HEK293 (cell line): ENCODE measurements at regions not wholly inside any gene's neighbourhood (a gene's known extent, or its start where the extent isn't known, plus 50 kb on each side); places are given as distances from the start of the nearest gene placed in this dataset.

Experiments
- CTCF ChIP-seq: fragments of 450-650 bp; formaldehyde crosslinking; IDR thresholded peaks from 2 replicates; pipeline ENCODE4 v1.5.1; 2016; ENCODE audit warnings: missing biosample characterization, missing genetic modification characterization
- MYNN ChIP-seq: fragments of 450-650 bp; formaldehyde crosslinking; IDR thresholded peaks from 2 replicates; pipeline ENCODE4 v1.5.1; 2016; ENCODE audit warnings: missing biosample characterization, missing genetic modification characterization, borderline replicate concordance
- YY1 ChIP-seq: fragments of 450-650 bp; formaldehyde crosslinking; IDR thresholded peaks from 2 replicates; pipeline ENCODE4 v1.5.1; 2018; ENCODE audit warnings: missing biosample characterization, missing genetic modification characterization
- ZBTB8A ChIP-seq: fragments of 450-650 bp; formaldehyde crosslinking; IDR thresholded peaks from 2 replicates; pipeline ENCODE4 v1.5.1; 2016; ENCODE audit warnings: missing biosample characterization, missing genetic modification characterization
- ZNF214 ChIP-seq: fragments of 450-650 bp; formaldehyde crosslinking; IDR thresholded peaks from 2 replicates; pipeline ENCODE4 v1.5.1; 2017; ENCODE audit warnings: missing biosample characterization, mild to moderate bottlenecking, missing genetic modification characterization, borderline replicate concordance
- ZNF274 ChIP-seq, 2 experiments: fragments of 200-500 bp in 1 of 2; fragments of 450-650 bp in 1 of 2; sonication (Bioruptor generic) in 1 of 2; formaldehyde crosslinking in 1 of 2; IDR thresholded peaks; 2 replicates each; pipeline versions ENCODE4 v1.5.1 to v1.6.1; 2014 to 2016; ENCODE audit warnings: borderline replicate concordance in 1 of 2, inconsistent platforms in 1 of 2, low read length in 1 of 2, missing biosample characterization in 1 of 2, missing genetic modification characterization in 1 of 2
- ZNF362 ChIP-seq: fragments of 450-650 bp; formaldehyde crosslinking; IDR thresholded peaks from 2 replicates; pipeline ENCODE4 v1.5.1; 2016; ENCODE audit warnings: missing biosample characterization, missing genetic modification characterization
- ZNF404 ChIP-seq: fragments of 450-650 bp; formaldehyde crosslinking; IDR thresholded peaks from 2 replicates; pipeline ENCODE4 v1.5.1; 2017; ENCODE audit warnings: missing biosample characterization, missing genetic modification characterization
- ZNF521 ChIP-seq: fragments of 450-650 bp; formaldehyde crosslinking; IDR thresholded peaks from 2 replicates; pipeline ENCODE4 v1.5.1; 2017; ENCODE audit warnings: missing biosample characterization, mild to moderate bottlenecking, missing genetic modification characterization
- ZNF596 ChIP-seq: fragments of 450-650 bp; IDR thresholded peaks from 2 replicates; pipeline ENCODE4 v1.5.0; 2018; ENCODE audit warnings: missing biosample characterization, mild to moderate bottlenecking, missing genetic modification characterization, moderate library complexity
- ZNF660 ChIP-seq: fragments of 450-650 bp; IDR thresholded peaks from 2 replicates; pipeline ENCODE4 v1.5.1; 2018; ENCODE audit warnings: missing biosample characterization, mild to moderate bottlenecking, missing genetic modification characterization
- ZSCAN18 ChIP-seq: fragments of 450-650 bp; formaldehyde crosslinking; IDR thresholded peaks from 2 replicates; pipeline ENCODE4 v1.5.1; 2016; ENCODE audit warnings: missing biosample characterization, missing genetic modification characterization
- TF ChIP-seq, protein P1 (sequence below): fragments of 450-650 bp; formaldehyde crosslinking; IDR thresholded peaks from 2 replicates; pipeline ENCODE4 v1.5.1; 2017; ENCODE audit warnings: missing biosample characterization, missing genetic modification characterization

DNA sequence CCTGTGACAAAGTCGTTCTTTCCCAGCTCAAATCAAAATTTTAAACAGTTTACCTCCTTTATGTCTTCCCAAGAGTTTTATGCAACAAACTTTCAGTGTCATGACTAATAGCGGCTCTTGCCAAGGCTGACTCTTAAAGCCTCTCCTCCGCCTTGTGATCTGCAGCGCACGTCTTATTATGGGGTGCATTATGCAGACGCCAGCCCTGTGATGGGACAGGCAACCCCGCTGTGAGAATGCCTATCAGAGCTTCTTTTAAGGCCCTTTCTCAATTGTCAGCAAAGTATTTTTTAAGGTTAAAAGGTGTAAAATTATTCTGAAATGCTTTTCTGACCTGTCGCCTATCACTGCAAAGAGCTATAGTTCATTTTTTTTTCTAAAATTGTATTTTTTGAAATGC is 152.8 kb downstream of the SOX1 start:
- TF ChIP-seq ZNF596 (tag by site-specific recombination) (no peak), ZBTB8A (tag by site-specific recombination) (no peak), YY1 (no peak), ZNF362 (tag by site-specific recombination) (no peak), ZNF214 (tag by site-specific recombination) (no peak), MYNN (no peak), ZNF274 (IDR thresholded peaks at IDR 0.05; ENCODE audit: low read length) (no peak), ZNF274 (tag by site-specific recombination; IDR thresholded peaks at IDR 0.05; ENCODE audit: borderline replicate concordance) (no peak), CTCF (tag by site-specific recombination) (no peak), ZNF660 (tag by site-specific recombination) (no peak), ZNF521 (tag by site-specific recombination) (no peak), ZSCAN18 (tag by site-specific recombination) (no peak), ZNF404 (tag by site-specific recombination) (no peak)
- TF ChIP-seq, protein P1, sequence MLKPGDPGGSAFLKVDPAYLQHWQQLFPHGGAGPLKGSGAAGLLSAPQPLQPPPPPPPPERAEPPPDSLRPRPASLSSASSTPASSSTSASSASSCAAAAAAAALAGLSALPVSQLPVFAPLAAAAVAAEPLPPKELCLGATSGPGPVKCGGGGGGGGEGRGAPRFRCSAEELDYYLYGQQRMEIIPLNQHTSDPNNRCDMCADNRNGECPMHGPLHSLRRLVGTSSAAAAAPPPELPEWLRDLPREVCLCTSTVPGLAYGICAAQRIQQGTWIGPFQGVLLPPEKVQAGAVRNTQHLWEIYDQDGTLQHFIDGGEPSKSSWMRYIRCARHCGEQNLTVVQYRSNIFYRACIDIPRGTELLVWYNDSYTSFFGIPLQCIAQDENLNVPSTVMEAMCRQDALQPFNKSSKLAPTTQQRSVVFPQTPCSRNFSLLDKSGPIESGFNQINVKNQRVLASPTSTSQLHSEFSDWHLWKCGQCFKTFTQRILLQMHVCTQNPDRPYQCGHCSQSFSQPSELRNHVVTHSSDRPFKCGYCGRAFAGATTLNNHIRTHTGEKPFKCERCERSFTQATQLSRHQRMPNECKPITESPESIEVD = no peak
